ENCODE measurements at regions not wholly inside any gene's neighbourhood (a gene's known extent, or its start where the extent isn't known, plus 50 kb on each side); places are given as distances from the start of the nearest gene placed in this dataset.

DNA sequence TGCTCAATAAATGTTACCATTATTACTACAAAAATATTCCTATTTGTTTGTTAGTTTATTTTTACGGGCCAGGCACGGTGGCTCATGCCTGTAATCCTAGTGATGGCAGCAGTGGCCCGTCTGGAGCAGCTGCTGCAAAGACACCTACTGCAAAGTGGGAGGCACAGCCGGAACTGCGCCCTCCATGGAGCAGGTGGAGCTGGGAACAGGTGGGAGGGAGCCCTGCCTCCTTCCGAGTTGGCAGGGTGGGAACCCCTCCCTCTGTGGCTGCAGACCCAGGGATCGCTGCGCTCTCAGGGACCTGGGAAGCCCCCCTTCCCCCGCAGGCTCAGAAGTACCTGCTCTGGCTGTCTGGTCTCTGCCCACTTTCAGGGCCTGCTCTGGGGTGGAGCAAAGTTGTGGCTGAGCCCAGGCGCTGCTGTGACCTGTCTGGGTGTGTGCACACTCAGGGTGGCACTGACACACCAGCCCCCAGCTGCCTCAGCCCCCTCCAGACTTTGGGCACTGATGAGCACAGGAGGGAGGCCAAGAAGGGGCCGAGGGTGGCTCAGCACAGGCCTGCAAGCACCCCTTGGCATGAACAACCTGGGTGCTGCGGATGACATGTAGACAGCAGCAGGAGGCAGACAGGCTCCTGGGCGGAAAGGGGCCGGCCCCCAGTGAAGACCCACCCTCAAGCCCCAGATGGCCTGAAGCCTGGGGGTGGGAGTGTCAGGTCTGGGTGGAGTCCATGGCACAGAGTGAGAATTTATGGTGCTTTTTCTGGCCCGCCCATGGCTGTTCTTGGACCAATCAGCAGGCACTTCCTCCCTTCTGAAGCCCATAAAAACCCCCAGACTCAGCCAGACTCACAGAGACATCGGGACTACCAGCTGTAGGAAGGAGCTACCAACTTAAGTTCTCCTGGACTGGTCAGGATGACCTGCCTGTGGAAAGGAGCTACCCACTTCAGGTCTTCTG is 103.7 kb upstream of the CLMP start:
- H3K4me1 ChIP-seq (replicated peaks in 1 of 2) = peaks cover 2 to 5% of the 10 kb centered on the region in 2 donors
- in situ Hi-C loops (cut with MboI; ENCODE audit: low pct_unique_long_range_greater_than_20kb in 2 of 9, low sequenced_read_pairs in 9 of 9, unreplicated experiment in 9 of 9) = loop anchor here in 2 of 9 experiments (25.0 kb wide), 1 partner anchor 189 kb away; no protein-coding TSS in a partner anchor
- H3K4me3 ChIP-seq = no peak overlapping the region
- no peak overlapping the region for H3K27ac ChIP-seq
- WGBS, 10 experiments = 40 to 96% (median 73%) methylated on average over 1 to 7 of the region's 16 CpGs; no CpG with 5 or more reads in 4 of the 10 experiments
- peak in 4 of 8 experiments; percentile 11 to 47 (median 25) for ATAC-seq (replicated peaks in 6 of 8)

DNA sequence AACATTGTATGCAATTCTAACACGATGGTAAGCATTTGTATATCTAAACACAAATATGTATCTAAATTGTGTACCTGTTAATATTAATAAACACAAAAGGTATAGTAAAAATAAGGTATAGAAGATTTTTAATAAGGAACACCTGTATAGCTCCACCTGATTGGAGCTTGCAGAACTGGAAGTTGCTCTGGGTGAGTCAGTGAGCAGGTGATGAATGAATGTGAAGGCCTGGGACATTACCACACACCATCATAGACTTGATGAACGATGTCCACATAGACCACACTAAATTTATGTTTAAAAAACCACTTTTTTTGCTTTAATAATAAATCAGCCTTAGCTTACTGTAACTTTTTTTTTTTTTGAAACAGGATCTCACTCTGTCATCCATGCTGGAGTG is 97.6 kb upstream of the CLMP start:
- Histone ChIP-seq H3K27ac (no peak overlapping the region), H3K4me3 (no peak overlapping the region), H3K4me1 (replicated peaks in 1 of 2) (no peaks in the 10 kb centered on the region)
- ATAC-seq (replicated peaks in 6 of 8) = no peak
- in situ Hi-C loops (cut with MboI; ENCODE audit: low pct_unique_long_range_greater_than_20kb in 2 of 9, low sequenced_read_pairs in 9 of 9, unreplicated experiment in 9 of 9) = loop anchor here in 2 of 9 experiments (25.0 kb wide), 1 partner anchor 195 kb away; no protein-coding TSS in a partner anchor
- 30 to 100% (median 46%) methylated on average over 1 to 2 of the region's 2 CpGs; no CpG with 5 or more reads in 2 of the 10 experiments for WGBS, 10 experiments

DNA sequence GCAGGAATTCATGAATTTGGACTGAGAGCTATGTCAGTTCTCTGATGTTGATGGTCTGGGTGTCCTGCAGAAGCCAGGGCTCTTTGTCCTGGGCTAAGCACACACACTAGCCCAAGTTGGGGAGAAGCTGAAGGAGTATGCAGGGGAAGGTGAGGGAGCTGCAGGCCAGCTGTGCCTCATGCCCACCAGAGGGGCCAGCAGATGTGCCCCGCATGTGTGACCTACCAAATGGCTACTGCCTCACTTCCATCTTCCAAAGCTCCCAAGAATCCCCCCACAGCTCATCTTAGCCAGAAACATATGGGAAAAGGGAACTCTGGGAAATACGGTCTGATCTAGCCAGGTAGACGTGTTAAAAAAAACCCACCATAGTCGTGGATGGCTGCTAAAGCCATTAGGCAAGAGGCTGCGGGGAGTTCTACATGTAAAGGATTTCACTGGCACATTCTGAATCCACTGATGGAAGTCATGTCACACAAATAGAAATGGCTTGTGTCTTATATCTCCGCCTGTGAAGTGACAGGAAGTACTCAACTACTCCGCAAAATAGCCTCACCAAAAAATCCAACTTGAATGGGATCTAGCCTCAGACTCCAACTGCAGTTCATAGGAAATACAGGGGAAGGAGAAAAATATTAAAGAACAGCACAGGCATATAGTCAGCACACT is 96.3 kb upstream of the CLMP start:
- no peak overlapping the region for H3K4me3 ChIP-seq
- no peaks in the 10 kb centered on the region for H3K4me1 ChIP-seq (replicated peaks in 1 of 2)
- 66 to 100% (median 85%) methylated on average over 1 to 6 of the region's 7 CpGs; no CpG with 5 or more reads in 4 of the 10 experiments for WGBS, 10 experiments
- in situ Hi-C loops (cut with MboI; ENCODE audit: low pct_unique_long_range_greater_than_20kb in 2 of 9, low sequenced_read_pairs in 9 of 9, unreplicated experiment in 9 of 9) = loop anchor here in 2 of 9 experiments (25.0 kb wide), 1 partner anchor 196 kb away; no protein-coding TSS in a partner anchor
- no peak overlapping the region for H3K27ac ChIP-seq
- ATAC-seq (replicated peaks in 6 of 8) = no peak

DNA sequence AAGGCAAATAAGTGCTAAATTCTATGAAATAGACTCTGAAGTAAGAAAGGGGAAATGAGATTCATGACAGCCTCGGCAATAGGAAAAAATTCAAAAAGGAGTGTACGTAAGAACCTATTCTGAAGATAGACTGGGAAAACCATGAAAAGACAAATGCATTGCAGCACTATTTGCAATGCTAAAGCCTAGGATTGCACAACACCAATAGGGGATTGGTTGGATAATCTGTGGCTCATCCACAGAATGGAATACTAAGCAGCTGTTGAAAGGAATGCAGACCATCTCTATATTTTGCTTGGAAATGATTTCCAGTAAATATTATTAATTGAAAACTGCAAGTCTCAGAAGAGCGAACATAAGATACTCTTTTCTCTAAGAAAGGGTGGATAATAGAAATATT is 91.7 kb upstream of the CLMP start:
- Histone ChIP-seq H3K4me3 (no peak overlapping the region), H3K4me1 (replicated peaks in 1 of 2) (no peaks in the 10 kb centered on the region), H3K27ac (no peak overlapping the region)
- 0 to 83% (median 58%) methylated on average over 1 to 3 of the region's 3 CpGs; no CpG with 5 or more reads in 1 of the 10 experiments for WGBS, 10 experiments
- peak in 4 of 8 experiments; percentile 61 to 100 (median 90) for ATAC-seq (replicated peaks in 6 of 8)
- in situ Hi-C loops (cut with MboI; ENCODE audit: low pct_unique_long_range_greater_than_20kb in 2 of 9, low sequenced_read_pairs in 9 of 9, unreplicated experiment in 9 of 9) = loop anchor here in 2 of 9 experiments (25.0 kb wide), 1 partner anchor 201 kb away; no protein-coding TSS in a partner anchor

GRCh38 chr11:123286255-123286654 is 91.2 kb upstream of the CLMP start:
- ATAC-seq (replicated peaks in 6 of 8) = no peak
- H3K4me3 ChIP-seq = no peak overlapping the region
- H3K27ac ChIP-seq = no peak overlapping the region
- WGBS, 10 experiments = 22 to 92% (median 56%) methylated on average over 2 to 5 of the region's 5 CpGs
- H3K4me1 ChIP-seq (replicated peaks in 1 of 2) = no peaks in the 10 kb centered on the region
- in situ Hi-C loops (cut with MboI; ENCODE audit: low pct_unique_long_range_greater_than_20kb in 2 of 9, low sequenced_read_pairs in 9 of 9, unreplicated experiment in 9 of 9) = loop anchor here in 2 of 9 experiments (25.0 kb wide), 1 partner anchor 201 kb away; no protein-coding TSS in a partner anchor

DNA sequence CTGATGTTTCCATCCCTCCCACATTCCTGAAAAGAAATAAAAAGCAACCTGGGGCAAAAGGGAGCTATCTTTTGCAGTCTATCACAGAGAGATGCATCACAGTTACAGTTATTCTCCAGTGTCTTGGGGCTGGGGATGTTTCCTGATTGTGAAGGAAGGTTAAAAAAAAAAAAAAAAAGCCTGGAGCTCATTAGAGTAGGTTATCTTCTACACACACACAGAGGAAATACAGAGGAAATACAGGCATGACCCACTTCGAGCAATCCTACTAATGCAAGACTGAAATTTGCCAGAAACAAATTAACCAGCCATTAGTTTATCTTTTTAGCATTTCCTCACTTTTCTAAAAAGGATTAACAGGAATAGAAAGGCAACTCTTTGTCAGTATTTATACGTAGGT is 89.4 kb upstream of the CLMP start:
- Histone ChIP-seq H3K27ac (no peak overlapping the region), H3K4me1 (replicated peaks in 1 of 2) (peaks cover 0 to 2% of the 10 kb centered on the region in 2 donors), H3K4me3 (no peak overlapping the region)
- no peak for ATAC-seq (replicated peaks in 6 of 8)
- 0 to 89% (median 59%) methylated on average over 1 to 2 of the region's 2 CpGs; no CpG with 5 or more reads in 4 of the 10 experiments for WGBS, 10 experiments
- in situ Hi-C loops (cut with MboI; ENCODE audit: low pct_unique_long_range_greater_than_20kb in 2 of 9, low sequenced_read_pairs in 9 of 9, unreplicated experiment in 9 of 9) = loop anchor here in 2 of 9 experiments (25.0 kb wide), 1 partner anchor 203 kb away; no protein-coding TSS in a partner anchor

DNA sequence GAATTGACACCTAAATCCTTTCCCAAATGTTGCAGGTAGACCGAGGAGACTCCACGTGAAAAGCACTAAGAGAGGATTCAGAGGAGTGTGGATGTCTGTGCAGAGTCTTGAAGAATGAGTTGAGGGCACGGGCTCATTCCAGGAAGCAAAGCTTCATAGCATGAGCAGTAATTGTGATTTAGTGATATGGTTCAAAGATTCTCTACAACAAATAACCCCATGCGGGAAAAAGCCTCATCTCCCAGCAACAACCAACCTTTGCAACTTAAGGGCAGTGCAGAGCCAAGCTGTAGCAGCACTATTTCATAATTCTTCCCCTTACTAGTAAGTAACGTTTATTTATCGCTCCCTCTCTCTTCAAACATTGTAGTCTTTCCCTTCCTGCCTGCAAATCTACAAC is 87.5 kb upstream of the CLMP start:
- Histone ChIP-seq H3K27ac (no peak overlapping the region), H3K4me1 (replicated peaks in 1 of 2) (peaks cover 0 to 2% of the 10 kb centered on the region in 2 donors), H3K4me3 (no peak overlapping the region)
- peak in 2 of 8 experiments; percentile 27 to 79 for ATAC-seq (replicated peaks in 6 of 8)
- WGBS, 10 experiments = 0 to 68% (median 48%) methylated on average over 1 to 6 of the region's 6 CpGs; no CpG with 5 or more reads in 2 of the 10 experiments
- in situ Hi-C loops (cut with MboI; ENCODE audit: low pct_unique_long_range_greater_than_20kb in 2 of 9, low sequenced_read_pairs in 9 of 9, unreplicated experiment in 9 of 9) = loop anchor here in 2 of 9 experiments (25.0 kb wide), 1 partner anchor 205 kb away; no protein-coding TSS in a partner anchor

DNA sequence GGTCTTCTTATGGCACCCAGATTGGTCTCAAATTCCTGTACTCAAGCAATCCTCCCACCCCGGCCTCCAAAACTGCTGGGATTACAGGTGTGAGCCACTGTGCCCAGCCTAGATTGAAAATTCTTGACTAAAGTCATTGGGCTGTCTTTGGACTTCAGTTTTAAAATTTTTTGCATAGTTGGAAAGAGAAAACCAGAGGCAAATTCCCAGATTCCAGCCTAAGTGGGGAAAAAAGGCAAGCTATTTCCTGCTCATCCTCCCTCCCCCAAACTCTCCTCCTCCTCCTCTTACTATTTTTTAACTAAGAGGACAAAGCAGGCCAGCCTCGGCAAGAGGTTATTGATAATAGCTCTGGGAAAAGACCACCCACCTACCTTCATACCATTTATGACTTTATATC is 78.6 kb upstream of the CLMP start:
- no peak overlapping the region for H3K4me3 ChIP-seq
- in situ Hi-C loops (cut with MboI; ENCODE audit: low pct_unique_long_range_greater_than_20kb in 2 of 9, low sequenced_read_pairs in 9 of 9, unreplicated experiment in 9 of 9) = no loop called here
- H3K27ac ChIP-seq = no peak overlapping the region
- 0 to 100% (median 46%) methylated on average over 1 to 2 of the region's 2 CpGs; no CpG with 5 or more reads in 3 of the 10 experiments for WGBS, 10 experiments
- peaks cover under 1 to 2% of the 10 kb centered on the region in 2 donors for H3K4me1 ChIP-seq (replicated peaks in 1 of 2)
- ATAC-seq (replicated peaks in 6 of 8) = no peak

GRCh38 chr11:123272565-123272964 is 77.5 kb upstream of the CLMP start:
- no peak overlapping the region for H3K27ac ChIP-seq
- in situ Hi-C loops (cut with MboI; ENCODE audit: low pct_unique_long_range_greater_than_20kb in 2 of 9, low sequenced_read_pairs in 9 of 9, unreplicated experiment in 9 of 9) = no loop called here
- peaks cover 8 to 11% of the 10 kb centered on the region in 2 donors for H3K4me1 ChIP-seq (replicated peaks in 1 of 2)
- no peak overlapping the region for H3K4me3 ChIP-seq
- 43 to 88% methylated on average over 1 of the region's 2 CpGs; no CpG with 5 or more reads in 8 of the 10 experiments for WGBS, 10 experiments
- no peak for ATAC-seq (replicated peaks in 6 of 8)

DNA sequence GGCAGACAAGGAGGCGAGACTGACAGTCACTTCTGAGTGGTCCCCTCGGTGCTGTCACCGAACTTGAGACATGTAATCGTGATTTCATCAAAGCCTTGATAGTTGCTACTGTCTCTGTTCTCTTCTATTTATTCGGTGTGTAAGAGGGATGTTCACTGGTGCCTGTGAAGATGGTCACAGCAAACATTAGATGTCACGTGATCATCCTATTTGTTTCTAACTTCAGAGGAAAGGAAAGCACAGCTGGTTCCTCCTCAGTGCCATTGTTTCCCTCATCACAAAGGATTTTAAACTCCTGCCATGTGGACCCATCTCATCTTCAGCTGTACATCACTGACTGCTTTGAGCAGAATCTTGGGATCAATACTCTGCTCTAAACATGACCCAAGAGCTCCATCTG is 73.1 kb upstream of the CLMP start:
- Histone ChIP-seq H3K4me3 (no peak overlapping the region), H3K4me1 (replicated peaks in 1 of 2) (peaks cover 9 to 16% of the 10 kb centered on the region in 2 donors), H3K27ac (peak overlapping the region in 1 of 2 donors; percentile 12)
- 0 to 100% (median 48%) methylated on average over 1 to 6 of the region's 6 CpGs; no CpG with 5 or more reads in 3 of the 10 experiments for WGBS, 10 experiments
- in situ Hi-C loops (cut with MboI; ENCODE audit: low pct_unique_long_range_greater_than_20kb in 2 of 9, low sequenced_read_pairs in 9 of 9, unreplicated experiment in 9 of 9) = no loop called here
- peak in 5 of 8 experiments; percentile 45 to 80 (median 77) for ATAC-seq (replicated peaks in 6 of 8)

- no peak for ATAC-seq (replicated peaks in 6 of 8)
- WGBS, 10 experiments = 55 to 100% (median 76%) methylated on average over 1 to 3 of the region's 3 CpGs
- Histone ChIP-seq H3K4me1 (replicated peaks in 1 of 2) (peaks cover 12 to 24% of the 10 kb centered on the region in 2 donors), H3K27ac (no peak overlapping the region), H3K4me3 (no peak overlapping the region)
- in situ Hi-C loops (cut with MboI; ENCODE audit: low pct_unique_long_range_greater_than_20kb in 2 of 9, low sequenced_read_pairs in 9 of 9, unreplicated experiment in 9 of 9) = no loop called here
Measured at GRCh38 chr11:123265951-123266350, 70.9 kb upstream of the CLMP start.

- in situ Hi-C loops (cut with MboI; ENCODE audit: low pct_unique_long_range_greater_than_20kb in 2 of 9, low sequenced_read_pairs in 9 of 9, unreplicated experiment in 9 of 9) = no loop called here
Measured at GRCh38 chr11:123264431-123264780, 69.4 kb upstream of the CLMP start.

More at GRCh38 chr11:123264431-123264780, 69.4 kb upstream of the CLMP start:
- Histone ChIP-seq H3K4me3 (no peak overlapping the region), H3K4me1 (replicated peaks in 1 of 2) (peaks cover 12 to 26% of the 10 kb centered on the region in 2 donors), H3K27ac (no peak overlapping the region)
- 20 to 100% (median 60%) methylated on average over 1 to 3 of the region's 3 CpGs; no CpG with 5 or more reads in 3 of the 10 experiments for WGBS, 10 experiments
- no peak for ATAC-seq (replicated peaks in 6 of 8)

Measured in motor neuron (in vitro differentiated cells).